ENCODE measurements at regions not wholly inside any gene's neighbourhood (a gene's known extent, or its start where the extent isn't known, plus 50 kb on each side); places are given as distances from the start of the nearest gene placed in this dataset.

DNA sequence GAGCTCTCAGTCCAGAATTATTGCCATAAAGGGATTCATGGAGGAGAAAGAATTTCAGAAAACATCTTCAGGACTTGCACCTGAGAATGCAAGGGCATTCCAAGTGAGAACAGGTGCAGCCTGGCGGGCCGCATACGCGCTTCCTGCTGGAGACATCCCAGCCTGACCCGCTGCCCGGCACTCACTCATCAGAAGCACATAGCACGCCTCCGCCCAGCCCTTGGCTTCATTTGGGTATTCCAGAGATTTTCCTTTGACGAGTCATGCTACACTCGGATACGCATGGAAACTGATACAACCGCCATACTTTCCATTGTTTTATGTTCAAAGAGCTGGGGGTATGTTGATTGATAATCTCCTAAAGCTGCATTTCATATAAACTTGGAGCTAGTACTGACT lies 228.0 kb upstream of the ID2 start:
- TF ChIP-seq EP300 (IDR thresholded peaks at IDR 0.05; ENCODE audit: borderline replicate concordance), result peak; percentile 75
- no peak for TF ChIP-seq YY1 (IDR thresholded peaks at IDR 0.05; ENCODE audit: low read depth)
- TF ChIP-seq ZBTB7A (IDR thresholded peaks at IDR 0.05; ENCODE audit: low read depth), result no peak
- TF ChIP-seq CEBPB (IDR thresholded peaks at IDR 0.05), result no peak
- no peak for TF ChIP-seq RAD21 (IDR thresholded peaks at IDR 0.05; ENCODE audit: low read depth)
